ENCODE measurements at regions not wholly inside any gene's neighbourhood (a gene's known extent, or its start where the extent isn't known, plus 50 kb on each side); places are given as distances from the start of the nearest gene placed in this dataset.
A peak's percentile ranks its signal among the peaks of the same experiment; 100 is the strongest.
"Not testable (repeated sequence)": the region's sequence is repeated elsewhere in the genome, so short reads cannot be mapped to it uniquely, and the experiment has no call there.

- H2BK12ac ChIP-seq (ENCODE audit: low read length); H3K23ac ChIP-seq (ENCODE audit: low read depth, low read length, poor library complexity); H3K4me3 ChIP-seq (ENCODE audit: low read length in 2 of 2); H2BK5ac ChIP-seq (ENCODE audit: low read length); H2AK5ac ChIP-seq (ENCODE audit: low read depth, low read length); DNase-seq (ENCODE audit: low spot score); H3K4me1 ChIP-seq (ENCODE audit: control insufficient read depth in 2 of 2, insufficient read depth in 1 of 2, low read depth in 1 of 2, low read length in 2 of 2); H3K27me3 ChIP-seq (ENCODE audit: control insufficient read depth in 3 of 3, insufficient read depth in 3 of 3, low read depth in 1 of 3, low read length in 3 of 3); H3K27ac ChIP-seq (replicated peaks; ENCODE audit: low read length); H2BK15ac ChIP-seq (ENCODE audit: low read length); H3K9ac ChIP-seq (ENCODE audit: low read depth, low read length, poor library complexity); H3K4me2 ChIP-seq (ENCODE audit: insufficient read depth, low read length, poor library complexity, severe bottlenecking); H3K79me1 ChIP-seq (ENCODE audit: low read depth, low read length); H3K4ac ChIP-seq (ENCODE audit: low read length); H4K8ac ChIP-seq (ENCODE audit: low read depth, low read length); H3K18ac ChIP-seq (ENCODE audit: low read length); H2AFZ ChIP-seq (ENCODE audit: low read length); H3K36me3 ChIP-seq (replicated peaks in 1 of 2; ENCODE audit: control insufficient read depth in 2 of 2, insufficient read depth in 2 of 2, low read length in 2 of 2); H4K91ac ChIP-seq (ENCODE audit: low read depth, low read length, poor library complexity); H3K14ac ChIP-seq (ENCODE audit: low read length): not testable (repeated sequence)
- peaks cover 0 to 16% of the 10 kb centered on the region in 2 donors for H3K9me3 ChIP-seq (replicated peaks in 1 of 2; ENCODE audit: control insufficient read depth in 2 of 2, insufficient read depth in 1 of 2, low read depth in 1 of 2, low read length in 2 of 2)
- no CpG with 5 or more reads among the region's 20 CpGs for WGBS, 2 donors (ENCODE audit: extremely low coverage in 2 of 2, insufficient read length in 2 of 2, insufficient replicate concordance in 1 of 2)
- H2BK120ac ChIP-seq (ENCODE audit: low read depth, low read length) = peak overlapping the region; percentile 57
Measured at GRCh38 chr2:89764571-89765360, 1073.3 kb downstream of the RPIA start.

- not testable (repeated sequence) for H3K4me2 ChIP-seq (ENCODE audit: insufficient read depth, low read length, poor library complexity, severe bottlenecking); H2AFZ ChIP-seq (ENCODE audit: low read length); H3K36me3 ChIP-seq (replicated peaks in 1 of 2; ENCODE audit: control insufficient read depth in 2 of 2, insufficient read depth in 2 of 2, low read length in 2 of 2); H3K14ac ChIP-seq (ENCODE audit: low read length); H3K9ac ChIP-seq (ENCODE audit: low read depth, low read length, poor library complexity); H4K91ac ChIP-seq (ENCODE audit: low read depth, low read length, poor library complexity); H3K18ac ChIP-seq (ENCODE audit: low read length); H2AK5ac ChIP-seq (ENCODE audit: low read depth, low read length); H2BK5ac ChIP-seq (ENCODE audit: low read length); H3K23ac ChIP-seq (ENCODE audit: low read depth, low read length, poor library complexity); H2BK15ac ChIP-seq (ENCODE audit: low read length); H2BK12ac ChIP-seq (ENCODE audit: low read length); H3K4ac ChIP-seq (ENCODE audit: low read length); H2BK120ac ChIP-seq (ENCODE audit: low read depth, low read length); DNase-seq (ENCODE audit: low spot score); H3K27me3 ChIP-seq (ENCODE audit: control insufficient read depth in 3 of 3, insufficient read depth in 3 of 3, low read depth in 1 of 3, low read length in 3 of 3); H3K27ac ChIP-seq (replicated peaks; ENCODE audit: low read length); H3K4me1 ChIP-seq (ENCODE audit: control insufficient read depth in 2 of 2, insufficient read depth in 1 of 2, low read depth in 1 of 2, low read length in 2 of 2); H3K79me1 ChIP-seq (ENCODE audit: low read depth, low read length)
- WGBS, 2 donors (ENCODE audit: extremely low coverage in 2 of 2, insufficient read length in 2 of 2, insufficient replicate concordance in 1 of 2) = no CpG with 5 or more reads among the region's 5 CpGs
- peak overlapping the region in 1 of 2 donors; percentile 44 for H3K4me3 ChIP-seq (ENCODE audit: low read length in 2 of 2)
- peaks cover 0 to 16% of the 10 kb centered on the region in 2 donors for H3K9me3 ChIP-seq (replicated peaks in 1 of 2; ENCODE audit: control insufficient read depth in 2 of 2, insufficient read depth in 1 of 2, low read depth in 1 of 2, low read length in 2 of 2)
- peak overlapping the region; percentile 30 for H4K8ac ChIP-seq (ENCODE audit: low read depth, low read length)
Measured at GRCh38 chr2:89765361-89765718, 1073.9 kb downstream of the RPIA start.

DNA sequence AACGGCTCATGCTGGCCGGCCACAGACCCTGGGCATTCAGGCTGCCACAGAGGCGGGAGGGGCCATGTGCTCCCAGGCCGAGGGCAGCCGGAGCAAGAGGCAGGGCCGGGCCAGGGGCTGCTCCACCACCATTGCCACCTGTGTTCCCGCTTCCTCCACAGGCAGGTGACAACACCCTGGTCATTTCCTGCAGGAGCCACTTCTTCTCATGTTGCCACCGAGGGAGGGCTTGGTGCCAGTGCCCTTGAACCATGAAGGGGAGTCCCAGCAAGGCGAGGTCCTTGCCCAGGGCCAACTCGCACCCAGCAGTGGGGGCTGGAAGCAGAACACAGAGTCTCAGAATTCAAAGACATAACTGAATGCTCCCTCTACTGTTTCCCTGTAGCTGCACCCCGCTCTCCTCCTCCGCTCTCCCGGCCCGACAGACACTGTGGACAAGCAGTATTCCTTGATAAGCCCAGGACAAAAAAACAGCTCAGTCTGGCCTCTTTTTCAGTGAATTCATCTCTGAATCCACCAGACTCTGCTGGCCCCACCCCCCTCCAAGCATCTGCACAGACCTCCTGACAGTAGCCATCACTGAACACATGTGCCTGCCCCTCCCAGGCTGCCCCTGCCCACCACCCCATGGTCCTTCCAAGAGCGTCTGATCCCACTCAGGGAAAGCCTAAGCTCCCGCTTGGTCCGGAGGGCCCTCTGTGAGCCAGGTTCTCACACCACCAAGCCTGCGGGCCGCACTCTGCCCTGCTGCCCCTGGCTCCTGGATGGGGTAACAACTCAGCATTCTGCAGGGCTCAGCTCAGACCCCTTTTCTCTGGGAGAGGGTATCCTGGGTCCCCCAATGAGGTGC, 1074.9 kb downstream of the RPIA start:
- WGBS, 2 donors (ENCODE audit: extremely low coverage in 2 of 2, insufficient read length in 2 of 2, insufficient replicate concordance in 1 of 2) = no CpG with 5 or more reads among the region's 19 CpGs
- H3K27me3 ChIP-seq (ENCODE audit: control insufficient read depth in 3 of 3, insufficient read depth in 3 of 3, low read depth in 1 of 3, low read length in 3 of 3); H3K18ac ChIP-seq (ENCODE audit: low read length); H2AFZ ChIP-seq (ENCODE audit: low read length); H4K8ac ChIP-seq (ENCODE audit: low read depth, low read length); H2AK5ac ChIP-seq (ENCODE audit: low read depth, low read length); H2BK15ac ChIP-seq (ENCODE audit: low read length); H3K79me1 ChIP-seq (ENCODE audit: low read depth, low read length); H3K27ac ChIP-seq (replicated peaks; ENCODE audit: low read length); H3K4ac ChIP-seq (ENCODE audit: low read length); DNase-seq (ENCODE audit: low spot score); H3K9ac ChIP-seq (ENCODE audit: low read depth, low read length, poor library complexity); H3K4me1 ChIP-seq (ENCODE audit: control insufficient read depth in 2 of 2, insufficient read depth in 1 of 2, low read depth in 1 of 2, low read length in 2 of 2); H4K91ac ChIP-seq (ENCODE audit: low read depth, low read length, poor library complexity); H2BK5ac ChIP-seq (ENCODE audit: low read length); H3K4me2 ChIP-seq (ENCODE audit: insufficient read depth, low read length, poor library complexity, severe bottlenecking); H2BK12ac ChIP-seq (ENCODE audit: low read length); H2BK120ac ChIP-seq (ENCODE audit: low read depth, low read length); H3K36me3 ChIP-seq (replicated peaks in 1 of 2; ENCODE audit: control insufficient read depth in 2 of 2, insufficient read depth in 2 of 2, low read length in 2 of 2): not testable (repeated sequence)
- Histone ChIP-seq H3K9me3 (replicated peaks in 1 of 2; ENCODE audit: control insufficient read depth in 2 of 2, insufficient read depth in 1 of 2, low read depth in 1 of 2, low read length in 2 of 2) (peaks cover 0 to 16% of the 10 kb centered on the region in 2 donors), H3K14ac (ENCODE audit: low read length) (peak overlapping the region; percentile 89), H3K23ac (ENCODE audit: low read depth, low read length, poor library complexity) (peak overlapping the region; percentile 65), H3K4me3 (ENCODE audit: low read length in 2 of 2) (peak overlapping the region in 1 of 2 donors; percentile 16)

- H2AFZ ChIP-seq (ENCODE audit: low read length); H4K91ac ChIP-seq (ENCODE audit: low read depth, low read length, poor library complexity); H3K4me3 ChIP-seq (ENCODE audit: low read length in 2 of 2); H2BK12ac ChIP-seq (ENCODE audit: low read length); H3K9ac ChIP-seq (ENCODE audit: low read depth, low read length, poor library complexity); H2AK5ac ChIP-seq (ENCODE audit: low read depth, low read length); H3K18ac ChIP-seq (ENCODE audit: low read length); H2BK15ac ChIP-seq (ENCODE audit: low read length); H3K79me1 ChIP-seq (ENCODE audit: low read depth, low read length); H3K36me3 ChIP-seq (replicated peaks in 1 of 2; ENCODE audit: control insufficient read depth in 2 of 2, insufficient read depth in 2 of 2, low read length in 2 of 2); DNase-seq (ENCODE audit: low spot score); H3K4me2 ChIP-seq (ENCODE audit: insufficient read depth, low read length, poor library complexity, severe bottlenecking); H2BK120ac ChIP-seq (ENCODE audit: low read depth, low read length); H3K27me3 ChIP-seq (ENCODE audit: control insufficient read depth in 3 of 3, insufficient read depth in 3 of 3, low read depth in 1 of 3, low read length in 3 of 3); H3K27ac ChIP-seq (replicated peaks; ENCODE audit: low read length); H3K4me1 ChIP-seq (ENCODE audit: control insufficient read depth in 2 of 2, insufficient read depth in 1 of 2, low read depth in 1 of 2, low read length in 2 of 2); H3K4ac ChIP-seq (ENCODE audit: low read length); H3K14ac ChIP-seq (ENCODE audit: low read length); H4K8ac ChIP-seq (ENCODE audit: low read depth, low read length); H2BK5ac ChIP-seq (ENCODE audit: low read length); H3K23ac ChIP-seq (ENCODE audit: low read depth, low read length, poor library complexity): not testable (repeated sequence)
- peaks cover 0 to 16% of the 10 kb centered on the region in 2 donors for H3K9me3 ChIP-seq (replicated peaks in 1 of 2; ENCODE audit: control insufficient read depth in 2 of 2, insufficient read depth in 1 of 2, low read depth in 1 of 2, low read length in 2 of 2)
- no CpG with 5 or more reads among the region's 7 CpGs for WGBS, 2 donors (ENCODE audit: extremely low coverage in 2 of 2, insufficient read length in 2 of 2, insufficient replicate concordance in 1 of 2)
Measured at GRCh38 chr2:89767058-89767457, 1075.6 kb downstream of the RPIA start.
